ENCODE measurements at regions not wholly inside any gene's neighbourhood (a gene's known extent, or its start where the extent isn't known, plus 50 kb on each side); places are given as distances from the start of the nearest gene placed in this dataset.

DNA sequence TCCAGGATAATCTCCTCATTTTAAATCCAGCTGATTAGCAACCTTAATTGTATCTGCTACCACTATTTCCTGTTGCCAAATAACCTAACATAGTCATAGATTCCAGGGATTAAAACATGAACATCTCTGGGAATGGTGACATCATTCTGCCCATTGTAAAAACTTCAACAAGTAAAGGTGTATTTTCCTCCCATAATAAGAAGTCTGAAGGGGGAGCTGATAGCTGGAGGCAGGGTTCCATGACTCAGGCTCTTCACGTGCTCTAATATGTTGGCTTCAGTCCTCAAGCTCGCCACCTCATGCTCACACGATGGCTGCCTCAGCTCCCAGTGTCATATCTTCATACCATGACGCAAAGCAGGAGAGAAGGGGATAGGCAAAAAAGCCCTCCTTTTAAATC is 172.0 kb upstream of the VASH1 start:
- H3K4me3 ChIP-seq (ENCODE audit: low read length), result no peak overlapping the region
- no peak overlapping the region for H3K4me2 ChIP-seq (ENCODE audit: low read length)
- H3K9me3 ChIP-seq (ENCODE audit: low read length), result no peaks in the 10 kb centered on the region
- no peak overlapping the region for H2AFZ ChIP-seq (ENCODE audit: low read depth, low read length)
- no peaks in the 10 kb centered on the region for H3K27me3 ChIP-seq (ENCODE audit: insufficient read depth, low read depth, low read length)
- no peaks in the 10 kb centered on the region for H3K79me2 ChIP-seq (replicated peaks; ENCODE audit: insufficient read depth, low read length)
- TF ChIP-seq, protein P1, sequence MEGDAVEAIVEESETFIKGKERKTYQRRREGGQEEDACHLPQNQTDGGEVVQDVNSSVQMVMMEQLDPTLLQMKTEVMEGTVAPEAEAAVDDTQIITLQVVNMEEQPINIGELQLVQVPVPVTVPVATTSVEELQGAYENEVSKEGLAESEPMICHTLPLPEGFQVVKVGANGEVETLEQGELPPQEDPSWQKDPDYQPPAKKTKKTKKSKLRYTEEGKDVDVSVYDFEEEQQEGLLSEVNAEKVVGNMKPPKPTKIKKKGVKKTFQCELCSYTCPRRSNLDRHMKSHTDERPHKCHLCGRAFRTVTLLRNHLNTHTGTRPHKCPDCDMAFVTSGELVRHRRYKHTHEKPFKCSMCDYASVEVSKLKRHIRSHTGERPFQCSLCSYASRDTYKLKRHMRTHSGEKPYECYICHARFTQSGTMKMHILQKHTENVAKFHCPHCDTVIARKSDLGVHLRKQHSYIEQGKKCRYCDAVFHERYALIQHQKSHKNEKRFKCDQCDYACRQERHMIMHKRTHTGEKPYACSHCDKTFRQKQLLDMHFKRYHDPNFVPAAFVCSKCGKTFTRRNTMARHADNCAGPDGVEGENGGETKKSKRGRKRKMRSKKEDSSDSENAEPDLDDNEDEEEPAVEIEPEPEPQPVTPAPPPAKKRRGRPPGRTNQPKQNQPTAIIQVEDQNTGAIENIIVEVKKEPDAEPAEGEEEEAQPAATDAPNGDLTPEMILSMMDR (IDR thresholded peaks at IDR 0.05; ENCODE audit: poor library complexity, severe bottlenecking), result no peak
- TF ChIP-seq, protein P2, sequence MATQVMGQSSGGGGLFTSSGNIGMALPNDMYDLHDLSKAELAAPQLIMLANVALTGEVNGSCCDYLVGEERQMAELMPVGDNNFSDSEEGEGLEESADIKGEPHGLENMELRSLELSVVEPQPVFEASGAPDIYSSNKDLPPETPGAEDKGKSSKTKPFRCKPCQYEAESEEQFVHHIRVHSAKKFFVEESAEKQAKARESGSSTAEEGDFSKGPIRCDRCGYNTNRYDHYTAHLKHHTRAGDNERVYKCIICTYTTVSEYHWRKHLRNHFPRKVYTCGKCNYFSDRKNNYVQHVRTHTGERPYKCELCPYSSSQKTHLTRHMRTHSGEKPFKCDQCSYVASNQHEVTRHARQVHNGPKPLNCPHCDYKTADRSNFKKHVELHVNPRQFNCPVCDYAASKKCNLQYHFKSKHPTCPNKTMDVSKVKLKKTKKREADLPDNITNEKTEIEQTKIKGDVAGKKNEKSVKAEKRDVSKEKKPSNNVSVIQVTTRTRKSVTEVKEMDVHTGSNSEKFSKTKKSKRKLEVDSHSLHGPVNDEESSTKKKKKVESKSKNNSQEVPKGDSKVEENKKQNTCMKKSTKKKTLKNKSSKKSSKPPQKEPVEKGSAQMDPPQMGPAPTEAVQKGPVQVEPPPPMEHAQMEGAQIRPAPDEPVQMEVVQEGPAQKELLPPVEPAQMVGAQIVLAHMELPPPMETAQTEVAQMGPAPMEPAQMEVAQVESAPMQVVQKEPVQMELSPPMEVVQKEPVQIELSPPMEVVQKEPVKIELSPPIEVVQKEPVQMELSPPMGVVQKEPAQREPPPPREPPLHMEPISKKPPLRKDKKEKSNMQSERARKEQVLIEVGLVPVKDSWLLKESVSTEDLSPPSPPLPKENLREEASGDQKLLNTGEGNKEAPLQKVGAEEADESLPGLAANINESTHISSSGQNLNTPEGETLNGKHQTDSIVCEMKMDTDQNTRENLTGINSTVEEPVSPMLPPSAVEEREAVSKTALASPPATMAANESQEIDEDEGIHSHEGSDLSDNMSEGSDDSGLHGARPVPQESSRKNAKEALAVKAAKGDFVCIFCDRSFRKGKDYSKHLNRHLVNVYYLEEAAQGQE (IDR thresholded peaks at IDR 0.05; ENCODE audit: borderline replicate concordance), result no peak
- TF ChIP-seq RAD21 (conservative IDR thresholded peaks at IDR 0.05) (no peak), POLR2AphosphoS5 (IDR thresholded peaks at IDR 0.05) (no peak), SMC3 (conservative IDR thresholded peaks at IDR 0.05; ENCODE audit: poor library complexity) (no peak), EP300 (conservative IDR thresholded peaks at IDR 0.05; ENCODE audit: poor library complexity, severe bottlenecking) (no peak), EZH2 (IDR thresholded peaks at IDR 0.05; ENCODE audit: borderline replicate concordance, insufficient read depth, low read length, poor library complexity, severe bottlenecking) (no peak), TAF1 (IDR thresholded peaks at IDR 0.05; ENCODE audit: low read depth) (no peak), MXI1 (conservative IDR thresholded peaks at IDR 0.05; ENCODE audit: poor library complexity, severe bottlenecking) (no peak)
- H3K36me3 ChIP-seq (ENCODE audit: insufficient read depth, low read length), result no peaks in the 10 kb centered on the region
- no peaks in the 10 kb centered on the region for H4K20me1 ChIP-seq (ENCODE audit: insufficient read depth)
- H3F3A ChIP-seq (ENCODE audit: insufficient read depth, low read length, poor library complexity, severe bottlenecking), result no peaks in the 10 kb centered on the region
- no peaks in the 10 kb centered on the region for H3K9me2 ChIP-seq (ENCODE audit: insufficient read depth, low read length)
- no peak overlapping the region for H3K9ac ChIP-seq (ENCODE audit: low read length)
- no peak overlapping the region for H3K27ac ChIP-seq (ENCODE audit: low read length)

DNA sequence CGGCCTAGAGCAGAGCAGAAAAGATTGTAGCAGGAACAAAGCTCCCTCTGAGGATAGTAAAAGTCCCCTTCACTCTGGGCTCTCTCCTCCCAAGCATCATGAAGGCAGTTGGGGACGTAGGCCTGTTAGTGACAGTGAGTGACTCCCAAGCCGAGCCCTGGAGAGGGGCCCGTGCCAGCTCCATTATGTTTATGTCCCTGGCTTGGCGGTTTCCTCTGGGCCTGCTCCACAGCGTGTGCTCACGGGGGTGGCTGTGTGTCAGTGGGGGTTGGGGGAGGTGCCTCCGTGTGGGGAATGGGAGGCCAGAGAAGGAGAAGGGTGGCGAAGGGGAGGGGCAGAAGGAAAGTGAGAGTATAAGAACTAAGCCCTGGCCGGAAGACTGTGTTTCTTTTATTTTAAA is 170.0 kb upstream of the VASH1 start:
- Histone ChIP-seq H3F3A (ENCODE audit: insufficient read depth, low read length, poor library complexity, severe bottlenecking) (no peaks in the 10 kb centered on the region), H3K9ac (ENCODE audit: low read length) (no peak overlapping the region), H3K4me3 (ENCODE audit: low read length) (no peak overlapping the region), H3K36me3 (ENCODE audit: insufficient read depth, low read length) (no peaks in the 10 kb centered on the region), H3K79me2 (replicated peaks; ENCODE audit: insufficient read depth, low read length) (no peaks in the 10 kb centered on the region), H3K9me3 (ENCODE audit: low read length) (no peaks in the 10 kb centered on the region), H3K27me3 (ENCODE audit: insufficient read depth, low read depth, low read length) (no peaks in the 10 kb centered on the region), H3K27ac (ENCODE audit: low read length) (no peak overlapping the region), H2AFZ (ENCODE audit: low read depth, low read length) (no peak overlapping the region), H3K9me2 (ENCODE audit: insufficient read depth, low read length) (no peaks in the 10 kb centered on the region), H4K20me1 (ENCODE audit: insufficient read depth) (no peaks in the 10 kb centered on the region), H3K4me2 (ENCODE audit: low read length) (no peak overlapping the region)
- no peak for TF ChIP-seq EP300 (conservative IDR thresholded peaks at IDR 0.05; ENCODE audit: poor library complexity, severe bottlenecking)
- TF ChIP-seq SMC3 (conservative IDR thresholded peaks at IDR 0.05; ENCODE audit: poor library complexity), result no peak
- TF ChIP-seq, protein P2 (IDR thresholded peaks at IDR 0.05; ENCODE audit: borderline replicate concordance), result no peak
- TF ChIP-seq MXI1 (conservative IDR thresholded peaks at IDR 0.05; ENCODE audit: poor library complexity, severe bottlenecking), result no peak
- no peak for TF ChIP-seq EZH2 (IDR thresholded peaks at IDR 0.05; ENCODE audit: borderline replicate concordance, insufficient read depth, low read length, poor library complexity, severe bottlenecking)
- TF ChIP-seq, protein P1 (IDR thresholded peaks at IDR 0.05; ENCODE audit: poor library complexity, severe bottlenecking), result no peak
- TF ChIP-seq TAF1 (IDR thresholded peaks at IDR 0.05; ENCODE audit: low read depth), result no peak
- TF ChIP-seq RAD21 (conservative IDR thresholded peaks at IDR 0.05), result no peak
- TF ChIP-seq POLR2AphosphoS5 (IDR thresholded peaks at IDR 0.05), result no peak

Data from neural cell (in vitro differentiated cells).